Esophagus squamous epithelium (tissue), 4 donors: ENCODE measurements at regions not wholly inside any gene's neighbourhood (a gene's known extent, or its start where the extent isn't known, plus 50 kb on each side); places are given as distances from the start of the nearest gene placed in this dataset.

Experiments used
- CTCF ChIP-seq, 6 experiments: fragments of 450-650 bp in 4 of 6; fragments of 200-600 bp in 2 of 6; sonication (generic) in 2 of 6; IDR thresholded peaks; one replicate each; pipeline ENCODE4 v1.5.1; 2016 to 2019; ENCODE audit warnings: antibody characterized with exemption in 6 of 6, mild to moderate bottlenecking in 4 of 6, moderate library complexity in 4 of 6
- POLR2A ChIP-seq, 4 donors: fragments of 450-650 bp; IDR thresholded peaks; one replicate each; pipeline ENCODE4 v1.6.1; 2017; ENCODE audit warnings: antibody characterized with exemption in 4 of 4, mild to moderate bottlenecking in 4 of 4, moderate library complexity in 3 of 4

- TF ChIP-seq CTCF (IDR thresholded peaks at IDR 0.05) = no peak
- TF ChIP-seq POLR2A (IDR thresholded peaks at IDR 0.05) = no peak
These were observed 283.7 kb upstream of the RTL1 start for GRCh38 chr14:101186992-101187815.
